ENCODE measurements at regions not wholly inside any gene's neighbourhood (a gene's known extent, or its start where the extent isn't known, plus 50 kb on each side); places are given as distances from the start of the nearest gene placed in this dataset.

DNA sequence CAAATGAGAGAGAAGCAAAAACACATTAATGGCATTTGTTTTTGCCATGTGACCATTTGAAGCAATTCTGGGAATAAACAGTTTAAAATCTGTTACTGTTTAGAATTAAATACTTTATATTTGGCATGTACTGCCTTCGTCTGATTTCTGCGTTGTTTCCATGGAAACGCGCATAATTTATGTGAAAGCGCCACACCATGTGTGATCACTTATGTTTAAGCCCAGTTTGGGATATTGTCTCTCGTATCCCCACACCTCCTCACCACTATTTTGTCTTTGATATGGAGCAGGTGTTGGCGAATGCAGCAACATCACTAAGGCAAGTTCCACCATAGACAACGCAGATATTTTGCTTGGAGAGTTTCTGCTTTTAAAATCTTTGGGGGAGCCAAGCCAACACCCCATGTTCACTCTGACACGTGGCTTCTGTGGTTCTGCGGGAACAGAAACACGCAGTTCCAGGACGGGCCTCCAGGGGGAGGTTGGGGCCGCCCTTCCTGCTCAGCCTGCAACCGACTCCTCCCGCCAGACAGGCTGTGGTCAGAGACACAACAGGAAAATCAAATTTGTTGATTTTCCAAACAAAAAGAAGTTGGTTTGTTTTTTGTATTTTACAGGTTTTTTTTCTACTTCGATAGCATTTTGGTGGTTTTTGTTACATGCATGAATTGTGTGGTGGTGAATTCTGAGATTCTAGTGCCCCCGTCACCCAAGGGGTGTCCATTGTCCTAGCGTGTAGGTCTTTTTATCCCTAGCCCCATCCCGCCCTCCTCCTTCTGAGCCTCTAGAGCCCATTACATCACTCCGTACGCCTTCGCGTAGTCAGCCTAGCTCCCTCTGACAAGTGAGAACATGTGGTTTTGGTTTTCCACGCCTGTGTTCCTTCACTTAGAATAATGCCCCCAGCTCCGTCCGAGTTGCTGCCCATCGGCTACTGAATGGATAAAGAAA is 101.9 kb upstream of the SFSWAP start (continued):
- TF ChIP-seq, protein P1, sequence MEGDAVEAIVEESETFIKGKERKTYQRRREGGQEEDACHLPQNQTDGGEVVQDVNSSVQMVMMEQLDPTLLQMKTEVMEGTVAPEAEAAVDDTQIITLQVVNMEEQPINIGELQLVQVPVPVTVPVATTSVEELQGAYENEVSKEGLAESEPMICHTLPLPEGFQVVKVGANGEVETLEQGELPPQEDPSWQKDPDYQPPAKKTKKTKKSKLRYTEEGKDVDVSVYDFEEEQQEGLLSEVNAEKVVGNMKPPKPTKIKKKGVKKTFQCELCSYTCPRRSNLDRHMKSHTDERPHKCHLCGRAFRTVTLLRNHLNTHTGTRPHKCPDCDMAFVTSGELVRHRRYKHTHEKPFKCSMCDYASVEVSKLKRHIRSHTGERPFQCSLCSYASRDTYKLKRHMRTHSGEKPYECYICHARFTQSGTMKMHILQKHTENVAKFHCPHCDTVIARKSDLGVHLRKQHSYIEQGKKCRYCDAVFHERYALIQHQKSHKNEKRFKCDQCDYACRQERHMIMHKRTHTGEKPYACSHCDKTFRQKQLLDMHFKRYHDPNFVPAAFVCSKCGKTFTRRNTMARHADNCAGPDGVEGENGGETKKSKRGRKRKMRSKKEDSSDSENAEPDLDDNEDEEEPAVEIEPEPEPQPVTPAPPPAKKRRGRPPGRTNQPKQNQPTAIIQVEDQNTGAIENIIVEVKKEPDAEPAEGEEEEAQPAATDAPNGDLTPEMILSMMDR (IDR thresholded peaks at IDR 0.05; ENCODE audit: control extremely low read depth in 1 of 3, insufficient read depth in 1 of 3, low read depth in 1 of 3, low read length in 3 of 3), result peak; percentile 80 to 86 (median 85)
- TF ChIP-seq RAD21 (IDR thresholded peaks at IDR 0.05 in 1 of 2, conservative IDR thresholded peaks at IDR 0.05 in 1 of 2; ENCODE audit: low read depth in 2 of 2, low read length in 2 of 2), result peak; percentile 82 to 88
- TF ChIP-seq, protein P2, sequence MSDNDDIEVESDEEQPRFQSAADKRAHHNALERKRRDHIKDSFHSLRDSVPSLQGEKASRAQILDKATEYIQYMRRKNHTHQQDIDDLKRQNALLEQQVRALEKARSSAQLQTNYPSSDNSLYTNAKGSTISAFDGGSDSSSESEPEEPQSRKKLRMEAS (IDR thresholded peaks at IDR 0.05), result peak; percentile 95

All from H1 (cell line).